Neural cell (in vitro differentiated cells): ENCODE measurements at regions not wholly inside any gene's neighbourhood (a gene's known extent, or its start where the extent isn't known, plus 50 kb on each side); places are given as distances from the start of the nearest gene placed in this dataset.

Source experiments
- CTCF ChIP-seq: fragments of 450-650 bp; IDR thresholded peaks from 2 replicates; pipeline ENCODE4 v1.5.1; 2014; ENCODE audit warnings: antibody characterized with exemption, mild to moderate bottlenecking, moderate library complexity; ENCODE audit not compliant: poor library complexity, severe bottlenecking
- POLR2AphosphoS5 ChIP-seq: IDR thresholded peaks from 2 replicates; pipeline ENCODE4 v1.6.1; 2012
- RAD21 ChIP-seq: fragments of 450-650 bp; conservative IDR thresholded peaks from 2 replicates; pipeline ENCODE4 v1.6.1; 2014; ENCODE audit warnings: antibody characterized with exemption, mild to moderate bottlenecking, moderate library complexity
- TAF1 ChIP-seq: IDR thresholded peaks from 2 replicates; pipeline ENCODE4 v1.6.1; 2012; ENCODE audit warnings: low read depth

- no peak for TF ChIP-seq CTCF
- TF ChIP-seq TAF1, result no peak
- TF ChIP-seq POLR2AphosphoS5, result no peak
- TF ChIP-seq RAD21, result no peak
Observed at GRCh38 chr11:107179829-107180228, 161.6 kb upstream of the GUCY1A2 start.
